ENCODE measurements at regions not wholly inside any gene's neighbourhood (a gene's known extent, or its start where the extent isn't known, plus 50 kb on each side); places are given as distances from the start of the nearest gene placed in this dataset.

DNA sequence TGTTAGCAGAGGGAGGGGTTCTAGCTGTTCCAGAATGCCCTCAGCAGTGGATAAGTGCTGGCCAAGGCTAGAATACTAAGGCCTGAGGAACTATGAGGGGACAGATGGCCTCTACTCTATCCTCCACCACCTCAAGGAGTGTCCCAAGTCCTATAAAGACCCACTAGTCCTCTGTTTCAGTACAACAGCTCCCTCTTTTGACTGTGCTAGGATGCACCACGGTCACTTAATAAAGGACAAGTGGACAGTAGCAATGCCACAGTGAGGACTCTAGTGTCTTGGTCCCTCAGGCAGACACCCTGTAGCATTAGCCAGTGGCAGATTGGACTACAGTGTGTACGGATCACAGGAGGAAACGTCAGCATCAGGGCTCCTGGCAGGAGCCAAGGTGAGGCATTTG is 171.8 kb upstream of the PROK2 start:
- DNase-seq: no peak

DNA sequence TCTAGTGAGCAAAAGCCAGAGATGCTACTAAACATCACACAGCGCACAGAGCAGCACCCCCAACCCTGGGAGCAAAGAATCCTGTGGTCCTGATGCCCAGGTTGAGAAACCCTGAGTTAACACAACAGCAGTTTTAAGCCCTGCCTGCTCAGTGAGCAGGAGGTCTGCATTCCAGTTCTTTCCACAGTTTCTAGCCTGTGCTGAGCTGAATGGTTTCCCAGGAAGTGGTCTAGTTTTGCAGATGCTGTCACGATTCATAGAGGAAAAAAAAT is 171.1 kb upstream of the PROK2 start:
- H3K36me3 ChIP-seq: no peaks in the 10 kb centered on the region
- intact Hi-C loops (cut with micrococcal nuclease): loop anchor here (10.0 kb wide), 1 partner anchor 859 kb away; no protein-coding TSS in a partner anchor
- no peak overlapping the region for H3K4me3 ChIP-seq
- H3K27ac ChIP-seq (replicated peaks): no peak overlapping the region
- H3K9me3 ChIP-seq (replicated peaks): no peaks in the 10 kb centered on the region
- peaks cover 10% of the 10 kb centered on the region for H3K4me1 ChIP-seq
- H3K27me3 ChIP-seq (ENCODE audit: low read depth): no peaks in the 10 kb centered on the region
- DNase-seq: no peak
- TF ChIP-seq, protein P1, sequence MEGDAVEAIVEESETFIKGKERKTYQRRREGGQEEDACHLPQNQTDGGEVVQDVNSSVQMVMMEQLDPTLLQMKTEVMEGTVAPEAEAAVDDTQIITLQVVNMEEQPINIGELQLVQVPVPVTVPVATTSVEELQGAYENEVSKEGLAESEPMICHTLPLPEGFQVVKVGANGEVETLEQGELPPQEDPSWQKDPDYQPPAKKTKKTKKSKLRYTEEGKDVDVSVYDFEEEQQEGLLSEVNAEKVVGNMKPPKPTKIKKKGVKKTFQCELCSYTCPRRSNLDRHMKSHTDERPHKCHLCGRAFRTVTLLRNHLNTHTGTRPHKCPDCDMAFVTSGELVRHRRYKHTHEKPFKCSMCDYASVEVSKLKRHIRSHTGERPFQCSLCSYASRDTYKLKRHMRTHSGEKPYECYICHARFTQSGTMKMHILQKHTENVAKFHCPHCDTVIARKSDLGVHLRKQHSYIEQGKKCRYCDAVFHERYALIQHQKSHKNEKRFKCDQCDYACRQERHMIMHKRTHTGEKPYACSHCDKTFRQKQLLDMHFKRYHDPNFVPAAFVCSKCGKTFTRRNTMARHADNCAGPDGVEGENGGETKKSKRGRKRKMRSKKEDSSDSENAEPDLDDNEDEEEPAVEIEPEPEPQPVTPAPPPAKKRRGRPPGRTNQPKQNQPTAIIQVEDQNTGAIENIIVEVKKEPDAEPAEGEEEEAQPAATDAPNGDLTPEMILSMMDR (IDR thresholded peaks at IDR 0.05; ENCODE audit: borderline replicate concordance): no peak

More for the DNA sequence above, 171.8 kb upstream of the PROK2 start:
- TF ChIP-seq, protein P1 (IDR thresholded peaks at IDR 0.05; ENCODE audit: borderline replicate concordance): no peak
- Histone ChIP-seq H3K4me3 (no peak overlapping the region), H3K27ac (replicated peaks) (no peak overlapping the region), H3K9me3 (replicated peaks) (no peaks in the 10 kb centered on the region), H3K36me3 (no peaks in the 10 kb centered on the region), H3K27me3 (ENCODE audit: low read depth) (no peaks in the 10 kb centered on the region), H3K4me1 (peaks cover 10% of the 10 kb centered on the region)
- intact Hi-C loops (cut with micrococcal nuclease): loop anchor here (10.0 kb wide), 1 partner anchor 858 kb away; no protein-coding TSS in a partner anchor

DNA sequence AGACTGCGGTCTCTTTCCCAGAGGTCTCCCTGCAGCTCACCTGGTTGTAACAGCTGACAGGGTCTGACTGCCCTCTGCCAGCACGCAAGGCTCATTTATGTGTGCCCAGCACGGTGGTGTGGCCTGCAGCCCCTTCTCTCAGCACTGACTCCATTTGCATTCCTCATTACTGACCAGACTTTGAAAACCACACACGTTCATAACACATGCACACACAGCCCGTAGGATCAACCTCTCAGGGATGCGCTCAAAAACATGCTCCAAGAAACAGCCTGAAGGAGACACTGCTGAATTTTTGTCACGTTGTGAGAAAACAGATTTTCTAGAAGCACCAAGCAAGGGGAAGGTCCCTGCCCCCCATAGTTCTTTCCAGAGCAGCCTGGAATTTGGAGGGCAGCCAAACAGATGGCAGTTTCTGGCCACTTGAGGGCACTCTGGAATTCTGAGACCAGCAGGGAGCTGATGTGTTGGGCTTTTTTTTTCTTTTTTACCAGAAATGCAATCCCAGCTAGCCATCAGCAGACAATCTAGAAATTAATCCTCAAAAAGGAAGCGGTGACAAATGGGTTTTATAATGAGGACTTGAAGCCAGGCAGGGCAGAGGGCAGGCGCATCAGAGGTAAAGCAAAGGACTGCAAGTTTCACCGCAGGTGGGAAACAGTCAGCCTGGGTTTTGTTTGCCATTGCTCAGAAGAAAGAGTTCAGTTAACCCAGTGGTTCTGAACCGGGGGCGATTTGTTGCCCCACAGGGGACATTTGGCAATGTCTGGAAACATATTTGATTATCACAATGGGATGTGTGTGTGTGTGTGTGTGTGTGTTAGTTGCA is 170.5 kb upstream of the PROK2 start:
- intact Hi-C loops (cut with micrococcal nuclease): loop anchor here (10.0 kb wide), 1 partner anchor 859 kb away; no protein-coding TSS in a partner anchor
- DNase-seq: peak; percentile 61
- Histone ChIP-seq H3K27ac (replicated peaks) (no peak overlapping the region), H3K27me3 (ENCODE audit: low read depth) (peaks cover 3% of the 10 kb centered on the region), H3K4me3 (no peak overlapping the region), H3K9me3 (replicated peaks) (no peaks in the 10 kb centered on the region), H3K4me1 (peaks cover 10% of the 10 kb centered on the region), H3K36me3 (no peaks in the 10 kb centered on the region)
- TF ChIP-seq, protein P1 (IDR thresholded peaks at IDR 0.05; ENCODE audit: borderline replicate concordance): peak; percentile 79

DNA sequence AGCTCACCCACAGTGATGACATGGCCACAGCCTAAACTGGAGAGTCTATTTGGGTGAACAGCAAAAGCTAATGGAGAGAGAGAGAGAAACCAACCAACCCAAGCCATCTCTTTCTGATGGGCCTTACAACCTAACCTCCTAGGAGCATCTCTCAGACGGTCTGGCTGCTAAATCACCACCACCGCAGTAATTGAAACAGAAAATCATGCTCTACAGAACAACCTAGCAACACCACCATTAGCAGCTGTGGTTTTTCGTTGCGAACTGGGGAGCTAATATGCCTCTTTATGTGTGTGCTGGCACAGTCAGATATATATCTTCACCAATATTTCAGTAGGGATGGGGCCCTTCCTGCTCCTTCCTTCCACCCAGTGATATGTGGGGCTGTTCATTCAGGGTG is 166.9 kb upstream of the PROK2 start:
- no peak overlapping the region for H3K27ac ChIP-seq (replicated peaks)
- DNase-seq: no peak
- no peaks in the 10 kb centered on the region for H3K36me3 ChIP-seq
- H3K9me3 ChIP-seq (replicated peaks): no peaks in the 10 kb centered on the region
- H3K4me3 ChIP-seq: no peak overlapping the region
- TF ChIP-seq, protein P1 (IDR thresholded peaks at IDR 0.05; ENCODE audit: borderline replicate concordance): no peak
- intact Hi-C loops (cut with micrococcal nuclease): loop anchor here (10.0 kb wide), 1 partner anchor 863 kb away; no protein-coding TSS in a partner anchor
- peaks cover 36% of the 10 kb centered on the region for H3K27me3 ChIP-seq (ENCODE audit: low read depth)
- peaks cover 10% of the 10 kb centered on the region for H3K4me1 ChIP-seq

DNA sequence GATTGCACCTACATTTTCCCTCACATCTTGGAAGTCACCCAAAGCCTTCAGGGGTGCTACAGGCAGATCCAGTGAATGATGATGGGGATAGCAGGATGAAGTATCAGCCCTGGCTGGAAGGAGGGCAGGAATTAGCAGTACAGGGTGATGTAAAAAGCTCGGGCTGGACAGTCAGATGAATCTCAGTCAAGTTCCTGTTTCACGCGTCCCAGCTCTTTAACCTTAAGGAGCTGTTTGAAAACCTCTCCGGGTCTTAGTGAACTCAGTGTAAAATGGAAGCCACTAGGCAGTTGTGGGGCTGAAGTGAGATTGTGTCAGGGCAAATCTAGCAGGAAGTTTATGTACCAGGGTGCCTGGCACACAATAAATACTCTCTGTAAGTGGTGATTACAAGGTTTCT is 166.4 kb upstream of the PROK2 start:
- peaks cover 10% of the 10 kb centered on the region for H3K4me1 ChIP-seq
- H3K27ac ChIP-seq (replicated peaks): no peak overlapping the region
- no peak for DNase-seq
- H3K9me3 ChIP-seq (replicated peaks): no peaks in the 10 kb centered on the region
- TF ChIP-seq, protein P1 (IDR thresholded peaks at IDR 0.05; ENCODE audit: borderline replicate concordance): no peak
- intact Hi-C loops (cut with micrococcal nuclease): loop anchor here (10.0 kb wide), 1 partner anchor 863 kb away; no protein-coding TSS in a partner anchor
- peaks cover 41% of the 10 kb centered on the region for H3K27me3 ChIP-seq (ENCODE audit: low read depth)
- no peak overlapping the region for H3K4me3 ChIP-seq
- H3K36me3 ChIP-seq: no peaks in the 10 kb centered on the region
